ENCODE measurements at regions not wholly inside any gene's neighbourhood (a gene's known extent, or its start where the extent isn't known, plus 50 kb on each side); places are given as distances from the start of the nearest gene placed in this dataset.

GRCh38 chr4:81572402-81572801 is 100.7 kb upstream of the RASGEF1B start:
- no peak for DNase-seq (ENCODE audit: low read depth)

GRCh38 chr4:81571105-81571504 is 99.4 kb upstream of the RASGEF1B start:
- DNase-seq (ENCODE audit: low read depth), result no peak

- DNase-seq (ENCODE audit: low read depth), result no peak
Measured at GRCh38 chr4:81566161-81566591, 94.5 kb upstream of the RASGEF1B start.

- no peak for DNase-seq (ENCODE audit: low read depth)
Measured at GRCh38 chr4:81565142-81565870, 93.6 kb upstream of the RASGEF1B start.

GRCh38 chr4:81564025-81564424 is 92.3 kb upstream of the RASGEF1B start:
- no peak for DNase-seq (ENCODE audit: low read depth)

- DNase-seq (ENCODE audit: low read depth), result no peak
Measured at GRCh38 chr4:81562093-81562492, 90.4 kb upstream of the RASGEF1B start.

- no peak for DNase-seq (ENCODE audit: low read depth)
Measured at GRCh38 chr4:81557306-81557705, 85.6 kb upstream of the RASGEF1B start.

- no peak for DNase-seq (ENCODE audit: low read depth)
Measured at GRCh38 chr4:81555489-81555888, 83.8 kb upstream of the RASGEF1B start.

- no peak for DNase-seq (ENCODE audit: low read depth)
Measured at GRCh38 chr4:81552086-81552485, 80.4 kb upstream of the RASGEF1B start.

GRCh38 chr4:81550388-81550859 is 78.7 kb upstream of the RASGEF1B start:
- DNase-seq (ENCODE audit: low read depth), result no peak

- no peak for DNase-seq (ENCODE audit: low read depth)
Measured at GRCh38 chr4:81549984-81550383, 78.3 kb upstream of the RASGEF1B start.

- no peak for DNase-seq (ENCODE audit: low read depth)
Measured at GRCh38 chr4:81546777-81547176, 75.1 kb upstream of the RASGEF1B start.

- DNase-seq (ENCODE audit: low read depth), result no peak
Measured at GRCh38 chr4:81541161-81541945, 69.6 kb upstream of the RASGEF1B start.

- no peak for DNase-seq (ENCODE audit: low read depth)
Measured at GRCh38 chr4:81538716-81539427, 67.2 kb upstream of the RASGEF1B start.

GRCh38 chr4:81531410-81531809 is 59.7 kb upstream of the RASGEF1B start:
- no peak for DNase-seq (ENCODE audit: low read depth)

- no peak for DNase-seq (ENCODE audit: low read depth)
Measured at GRCh38 chr4:81528979-81529378, 57.3 kb upstream of the RASGEF1B start.

- no peak for DNase-seq (ENCODE audit: low read depth)
Measured at GRCh38 chr4:81528200-81528599, 56.5 kb upstream of the RASGEF1B start.

- no peak for DNase-seq (ENCODE audit: low read depth)
Measured at GRCh38 chr4:81527709-81528108, 56.0 kb upstream of the RASGEF1B start.

- no peak for DNase-seq (ENCODE audit: low read depth)
Measured at GRCh38 chr4:81527115-81527514, 55.4 kb upstream of the RASGEF1B start.

GRCh38 chr4:81526706-81527105 is 55.0 kb upstream of the RASGEF1B start:
- no peak for DNase-seq (ENCODE audit: low read depth)

- DNase-seq (ENCODE audit: low read depth), result no peak
Measured at GRCh38 chr4:81523672-81524327, 52.1 kb upstream of the RASGEF1B start.

- DNase-seq (ENCODE audit: low read depth), result no peak
Measured at GRCh38 chr4:81522711-81523110, 51.0 kb upstream of the RASGEF1B start.

All from HT1080 (cell line).